Kidney capillary endothelial cell (primary cell): ENCODE measurements at regions not wholly inside any gene's neighbourhood (a gene's known extent, or its start where the extent isn't known, plus 50 kb on each side); places are given as distances from the start of the nearest gene placed in this dataset.

Source experiments
- DNase-seq: peaks from one replicate; pipeline ENCODE4 v3.0.0-alpha.2; 2018; ENCODE audit warnings: low spot score

- no peak for DNase-seq
These were observed 105.9 kb upstream of the IER5L start for GRCh38 chr9:129283705-129284606.

GRCh38 chr9:129283291-129283691 is 105.2 kb upstream of the IER5L start:
- DNase-seq: no peak

DNA sequence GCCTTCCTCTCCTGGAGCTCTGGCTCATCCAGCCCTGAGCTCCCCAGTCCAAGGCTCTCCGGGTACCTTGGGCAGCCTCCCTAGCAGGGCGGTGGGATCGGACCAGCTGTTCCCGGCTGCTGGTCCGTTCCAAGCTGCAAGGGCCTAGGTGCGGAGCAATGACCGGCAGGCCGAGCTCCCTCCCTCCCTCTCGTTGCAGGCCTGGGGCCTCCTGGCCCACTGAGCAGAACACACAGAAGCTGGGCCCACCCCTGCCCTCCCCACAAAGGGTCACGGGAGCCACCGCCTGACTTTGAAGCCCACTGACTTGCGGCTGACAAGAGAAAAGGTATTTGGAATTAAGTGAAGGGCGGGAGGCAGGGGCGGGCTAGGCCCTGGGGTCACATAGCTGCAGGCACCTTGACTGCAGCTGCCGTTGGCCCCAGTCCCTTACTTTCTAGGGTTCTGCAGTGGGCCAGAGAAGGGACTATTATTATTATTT is 104.7 kb upstream of the IER5L start:
- no peak for DNase-seq

GRCh38 chr9:129282272-129282671 is 104.2 kb upstream of the IER5L start:
- no peak for DNase-seq

DNA sequence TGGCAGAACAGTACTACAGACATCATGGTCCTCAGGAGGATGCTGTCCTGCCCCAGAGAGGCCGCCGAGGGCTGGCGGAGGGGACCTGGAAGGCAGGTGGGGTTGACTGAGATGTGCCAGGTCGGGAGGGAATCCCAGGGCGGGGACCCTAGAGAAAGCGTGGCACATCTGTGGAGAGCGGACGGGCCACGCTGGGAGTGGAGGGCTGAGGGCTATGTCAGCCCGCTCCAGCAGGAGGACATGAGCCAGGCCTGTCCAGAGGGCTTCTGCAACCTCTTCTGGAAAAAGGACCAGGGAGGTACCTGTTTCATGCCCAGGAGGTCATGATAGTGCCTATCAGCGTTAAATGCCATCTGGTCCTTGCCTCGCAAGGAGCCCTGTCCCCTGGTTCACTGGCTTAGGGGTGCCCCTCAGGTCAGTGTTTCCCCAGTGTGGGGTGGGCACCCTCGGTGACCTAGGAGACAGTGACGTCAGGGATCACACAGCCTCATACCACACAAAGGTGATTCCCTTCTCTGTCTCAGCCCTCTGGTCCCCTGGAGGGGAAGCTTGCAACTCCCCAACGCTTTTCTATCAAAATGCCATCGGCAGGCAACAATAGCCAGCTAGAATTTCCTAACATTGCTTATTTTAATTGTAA is 103.6 kb upstream of the IER5L start:
- DNase-seq: no peak

DNA sequence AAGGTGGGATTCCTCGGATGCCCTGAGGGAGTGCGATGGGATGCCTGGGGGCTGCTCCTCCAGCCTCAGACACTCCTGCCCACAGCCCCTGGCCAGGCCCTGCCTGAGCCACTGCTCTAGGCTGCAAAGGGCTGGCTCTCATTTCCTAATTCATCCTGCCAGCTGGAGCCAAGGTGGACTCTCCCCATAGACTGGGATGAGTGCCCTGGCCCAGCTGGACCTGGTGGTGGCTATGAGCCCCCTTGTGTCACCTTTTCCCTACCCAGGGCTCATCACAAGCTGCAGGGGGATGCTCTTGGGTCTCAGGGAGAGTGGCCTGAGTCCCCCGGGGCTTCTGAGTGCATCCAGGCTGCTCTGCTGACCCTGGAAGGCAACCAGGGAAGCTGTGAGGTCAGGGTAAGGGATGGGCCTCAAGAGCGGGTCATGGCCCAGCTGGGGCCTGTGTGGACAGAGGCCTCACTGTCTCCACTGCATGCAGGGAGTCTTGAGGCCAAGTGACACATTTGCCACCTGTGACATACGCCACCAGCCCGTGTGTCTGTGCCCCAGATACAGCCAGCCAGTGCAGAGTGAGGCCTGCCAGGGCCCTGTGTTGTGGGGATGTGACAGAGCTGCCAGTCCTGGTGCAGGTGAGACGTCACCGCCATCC is 102.7 kb upstream of the IER5L start:
- no peak for DNase-seq

DNA sequence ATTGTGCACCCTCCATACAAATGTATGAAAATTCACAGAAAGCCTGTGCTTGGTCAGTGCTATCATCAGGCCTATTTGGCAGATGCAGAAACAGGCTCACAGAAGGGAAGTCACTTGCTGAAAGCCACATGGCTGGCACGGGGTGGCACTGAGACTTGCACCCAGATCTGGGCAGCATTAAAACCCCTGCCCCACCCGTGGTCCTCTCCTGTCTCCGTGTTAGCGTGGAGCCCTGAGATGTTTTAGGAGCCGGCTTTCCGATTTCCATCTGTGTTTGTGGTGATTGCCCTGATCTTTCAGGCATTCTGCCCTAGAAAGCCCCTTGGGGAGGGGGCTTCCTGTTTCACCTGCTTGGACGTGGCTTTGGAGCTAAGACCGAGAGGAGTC is 102.2 kb upstream of the IER5L start:
- no peak for DNase-seq

DNA sequence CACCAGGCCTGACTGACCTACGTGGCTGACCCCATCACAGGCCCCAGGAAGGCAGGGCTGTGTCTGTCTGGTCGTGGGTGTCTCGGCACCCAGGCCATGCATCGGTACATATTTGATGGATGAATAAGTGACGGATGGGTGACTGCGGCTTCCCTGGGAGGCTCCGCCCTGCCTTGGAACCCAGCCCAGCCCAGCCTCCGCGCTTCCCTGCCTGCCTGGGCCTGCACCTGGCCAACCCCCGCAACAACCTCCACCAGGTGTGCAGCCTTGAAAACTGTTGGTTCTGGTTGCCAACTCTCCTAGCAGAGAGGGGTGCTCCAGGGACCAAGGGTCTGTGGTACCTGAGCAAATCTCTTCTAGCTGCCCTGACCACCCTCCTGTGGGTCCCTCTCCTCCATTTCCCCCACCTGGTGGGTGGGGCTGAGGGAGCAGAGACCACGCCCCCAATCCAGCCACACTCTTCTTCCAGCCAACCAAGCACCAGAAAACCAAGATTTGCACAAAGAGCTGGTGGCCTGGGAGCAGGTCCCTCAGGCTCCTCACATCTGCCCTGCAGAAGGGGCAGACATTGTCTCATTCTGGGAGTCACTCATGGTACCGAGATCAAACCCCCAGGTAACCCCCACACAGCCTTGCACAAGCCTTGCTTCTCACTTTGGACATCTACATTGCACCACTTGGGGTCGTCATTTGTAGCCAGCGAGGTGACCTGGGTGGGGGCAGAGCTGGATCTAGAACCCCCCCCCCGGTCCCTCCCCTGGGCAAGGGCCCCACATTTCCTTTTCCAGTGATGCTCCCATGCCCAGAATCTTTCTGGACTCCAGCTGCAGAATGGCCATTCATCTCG is 100.6 kb upstream of the IER5L start:
- DNase-seq: no peak

GRCh38 chr9:129276486-129277230 is 98.6 kb upstream of the IER5L start:
- no peak for DNase-seq

DNA sequence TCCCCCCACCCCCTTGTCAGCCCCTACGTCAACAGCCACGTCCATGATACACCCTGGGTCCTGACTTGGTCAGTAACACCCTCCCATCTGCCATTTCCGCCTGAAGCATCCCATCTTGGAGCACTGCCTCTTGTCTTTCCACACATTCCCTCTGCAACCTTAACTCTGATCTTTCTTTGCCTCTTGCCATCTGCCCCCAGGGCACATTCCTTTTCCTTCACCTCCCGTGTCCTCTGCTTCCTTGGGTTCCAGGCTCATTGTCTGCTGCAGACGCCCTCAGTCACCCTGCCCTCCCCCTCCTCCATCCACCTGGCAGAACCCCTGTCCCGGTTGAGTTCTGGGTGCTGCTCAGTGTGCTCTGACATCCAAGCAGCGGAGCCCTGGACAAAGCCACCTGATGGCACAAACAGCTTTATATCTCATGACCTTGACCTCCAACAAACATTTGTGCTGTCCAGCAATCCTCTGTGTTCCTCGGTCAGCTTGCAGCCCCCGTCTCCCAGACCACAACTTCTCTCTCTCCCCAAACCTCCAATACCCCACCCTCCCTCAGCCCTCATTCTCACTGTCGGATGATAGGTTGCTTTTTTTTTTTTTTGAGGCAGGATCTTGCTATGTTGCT is 97.7 kb upstream of the IER5L start:
- DNase-seq: no peak

DNA sequence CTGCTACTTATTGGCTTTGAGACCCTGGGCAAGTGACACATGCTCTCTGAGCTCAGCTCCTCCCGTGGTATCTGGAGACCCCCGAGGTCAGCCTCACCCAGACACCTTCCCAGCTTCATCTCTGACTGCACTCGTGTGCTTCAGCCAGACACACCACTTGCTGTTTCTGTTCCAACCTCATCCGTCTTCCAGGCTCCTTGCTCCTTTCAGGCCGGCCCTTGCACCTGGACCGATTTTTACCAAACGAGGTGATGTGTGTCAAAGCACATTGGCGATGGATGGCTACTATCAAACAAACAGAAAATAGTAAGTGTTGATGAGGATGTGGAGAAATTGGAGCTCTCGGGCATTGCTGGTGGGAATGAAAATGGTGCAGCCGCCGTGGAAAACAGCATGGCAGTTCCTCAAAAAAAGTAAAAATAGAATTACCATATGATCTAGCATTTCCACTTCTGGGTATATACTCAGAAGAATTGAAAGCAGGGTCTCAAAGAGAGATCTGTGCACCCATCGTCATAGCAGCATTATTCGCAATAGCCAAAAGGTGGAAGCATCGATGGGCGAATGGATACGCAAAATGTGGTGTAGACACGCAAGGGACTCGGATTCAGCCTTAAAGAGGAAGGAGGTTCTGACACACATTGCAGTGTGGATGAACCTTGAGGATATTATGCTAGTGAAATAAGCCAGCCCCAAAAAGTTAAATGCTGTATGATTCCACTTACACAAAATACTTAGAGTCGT is 96.1 kb upstream of the IER5L start:
- DNase-seq: no peak

- no peak for DNase-seq
These were observed 95.3 kb upstream of the IER5L start for GRCh38 chr9:129273136-129273895.

DNA sequence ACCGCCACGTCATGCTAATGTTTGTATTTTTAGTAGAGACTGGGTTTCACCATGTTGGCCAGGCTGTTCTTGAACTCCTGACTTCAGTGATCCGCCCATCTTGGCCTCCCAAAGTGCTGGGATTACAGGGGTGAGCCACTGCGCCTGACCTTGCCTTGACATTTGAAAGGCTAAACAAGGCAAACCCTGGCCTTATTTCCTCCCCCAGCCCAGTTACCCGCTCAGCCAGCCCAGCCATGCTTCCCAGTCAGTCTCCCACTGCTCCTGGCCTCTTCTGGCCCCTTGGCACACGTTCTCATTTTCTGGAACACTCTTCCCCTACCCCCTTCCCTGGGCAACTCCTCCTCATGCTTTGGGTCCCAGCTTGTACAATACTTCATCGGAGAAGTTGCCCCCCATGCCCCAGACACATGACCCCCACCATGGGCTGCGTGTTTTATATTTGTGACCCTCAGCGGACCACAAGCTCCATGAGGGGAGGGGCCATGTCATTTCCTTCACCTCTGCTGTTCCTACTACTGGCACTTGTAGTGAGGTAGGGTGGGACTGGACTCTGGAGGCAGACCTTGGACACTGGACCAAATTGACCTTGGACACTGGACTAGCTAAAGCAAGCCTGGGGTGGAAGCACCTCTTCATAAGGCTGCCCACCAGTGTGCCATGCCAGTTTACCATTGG is 94.4 kb upstream of the IER5L start:
- no peak for DNase-seq

DNA sequence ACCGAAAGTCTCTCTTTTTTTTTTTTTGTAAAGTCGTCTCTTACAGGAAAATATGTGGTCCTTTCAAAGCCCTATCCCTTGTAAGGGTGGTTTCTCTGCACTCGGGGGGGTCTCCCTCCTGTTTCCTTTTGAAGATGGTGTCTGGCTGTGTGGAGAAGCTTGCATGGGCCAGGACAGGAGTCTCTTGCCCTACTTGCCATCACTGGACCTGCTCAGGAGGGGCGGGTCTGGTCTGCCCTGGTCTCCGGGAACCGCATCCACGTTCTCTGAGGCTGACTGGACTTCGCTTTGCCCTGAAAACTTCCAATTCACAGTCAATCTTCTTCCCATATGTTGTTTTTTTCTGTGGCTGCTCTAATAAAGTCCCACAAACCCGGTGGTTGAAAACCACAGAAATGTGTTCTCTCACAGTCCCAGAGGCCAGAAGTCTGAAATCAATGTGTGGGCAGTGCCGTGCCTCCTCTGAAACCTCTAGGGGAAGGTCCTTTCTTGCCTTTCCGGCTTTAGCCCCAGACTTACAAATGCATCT is 92.9 kb upstream of the IER5L start:
- DNase-seq: no peak

- DNase-seq: no peak
These were observed 92.1 kb upstream of the IER5L start for GRCh38 chr9:129270205-129270604.

- DNase-seq: no peak
These were observed 89.1 kb upstream of the IER5L start for GRCh38 chr9:129267141-129267540.

- no peak for DNase-seq
These were observed 88.5 kb upstream of the IER5L start for GRCh38 chr9:129266536-129266935.

- DNase-seq: no peak
These were observed 86.3 kb upstream of the IER5L start for GRCh38 chr9:129264388-129264787.

DNA sequence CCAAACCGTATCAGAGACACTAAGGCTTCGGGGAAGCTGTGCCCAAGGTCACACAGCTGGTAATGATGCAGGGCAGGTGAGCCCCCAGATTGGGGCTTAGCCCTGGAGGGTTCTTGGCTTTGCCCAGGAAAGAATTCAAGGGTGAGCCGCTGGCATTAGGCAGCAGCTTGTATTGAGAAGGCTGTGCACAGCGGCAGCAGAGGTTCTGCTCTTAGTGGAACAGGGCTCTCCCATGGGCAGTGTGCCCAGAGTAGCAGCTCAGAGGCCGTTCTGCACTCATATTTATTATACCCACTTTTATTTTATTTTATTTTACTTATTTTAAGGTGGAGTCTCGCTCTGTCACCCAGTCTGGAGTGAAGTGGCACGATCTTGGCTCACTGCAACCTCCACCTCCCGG is 85.8 kb upstream of the IER5L start:
- DNase-seq: no peak
